OCI-LY7 (cell line): ENCODE measurements at regions not wholly inside any gene's neighbourhood (a gene's known extent, or its start where the extent isn't known, plus 50 kb on each side); places are given as distances from the start of the nearest gene placed in this dataset.
"Not testable (repeated sequence)": the region's sequence is repeated elsewhere in the genome, so short reads cannot be mapped to it uniquely, and the experiment has no call there.

Source experiments
- BruUV-seq: library from RNA; stranded (reverse); fragments of 400-500 nt; replicated peaks from 2 replicates; lab custom pipeline; 2021; lab: Mats Ljungman, UMichigan
- CTCF ChIA-PET: fragments of 300-600 bp; sonication (Branson Sonifier 250); formaldehyde crosslinking; loops from one replicate; lab custom pipeline; 2022; ENCODE audit warnings: antibody characterized with exemption; ENCODE audit not compliant: unreplicated experiment; lab: Charles Lee
- POLR2A ChIA-PET: fragments of 300-600 bp; sonication (Branson Sonifier 250); formaldehyde crosslinking; loops from one replicate; lab custom pipeline; 2022; ENCODE audit warnings: antibody characterized with exemption; lab: Charles Lee
- DNase-seq: peaks from one replicate; pipeline ENCODE4 v3.0.0-alpha.2; 2015; ENCODE audit warnings: low spot score
- H2AFZ ChIP-seq: fragments of 200-600 bp; sonication (generic), shearing (Covaris generic); 2 replicates; pipeline ENCODE4 v1.6.1; 2014; ENCODE audit warnings: mild to moderate bottlenecking, antibody characterized with exemption, low read length, moderate library complexity
- H3K27ac ChIP-seq: fragments of 200-600 bp; sonication (generic); 2 replicates; pipeline ENCODE4 v1.5.1; 2014; ENCODE audit warnings: mixed run types, low read depth, mild to moderate bottlenecking, moderate library complexity, low read length, inconsistent platforms; ENCODE audit not compliant: poor library complexity, severe bottlenecking
- H3K36me3 ChIP-seq: fragments of 200-600 bp; sonication (generic); 2 replicates; pipeline ENCODE4 v1.6.1; 2014; ENCODE audit warnings: mild to moderate bottlenecking, antibody characterized with exemption, low read length, moderate library complexity, mixed read lengths; ENCODE audit not compliant: insufficient read depth
- H3K4me1 ChIP-seq: fragments of 200-600 bp; sonication (generic); 2 replicates; pipeline ENCODE4 v1.5.1; 2014; ENCODE audit warnings: mild to moderate bottlenecking, low read length; ENCODE audit not compliant: insufficient read depth, poor library complexity, severe bottlenecking
- H3K4me2 ChIP-seq: fragments of 200-600 bp; sonication (generic); 2 replicates; pipeline ENCODE4 v1.6.1; 2014; ENCODE audit warnings: mild to moderate bottlenecking, low read length
- H3K4me3 ChIP-seq: fragments of 200-600 bp; sonication (generic); 2 replicates; pipeline ENCODE4 v1.5.1; 2014; ENCODE audit warnings: mild to moderate bottlenecking, low read depth, low read length; ENCODE audit not compliant: poor library complexity, severe bottlenecking
- H3K79me2 ChIP-seq: fragments of 200-600 bp; sonication (generic); 2 replicates; pipeline ENCODE4 v1.6.1; 2016; ENCODE audit warnings: low read depth, mild to moderate bottlenecking, low read length, moderate library complexity, mixed read lengths; ENCODE audit not compliant: insufficient read depth
- H3K9me2 ChIP-seq: fragments of 200-600 bp; sonication (generic); 2 replicates; pipeline ENCODE4 v1.6.1; 2016; ENCODE audit warnings: mild to moderate bottlenecking, low read length, mixed read lengths; ENCODE audit not compliant: insufficient read depth
- H3K9me3 ChIP-seq: fragments of 200-600 bp; sonication (generic); 2 replicates; pipeline ENCODE4 v1.6.1; 2014; ENCODE audit warnings: mild to moderate bottlenecking, mixed run types, low read length, mixed read lengths
- H4K20me1 ChIP-seq: fragments of 200-600 bp; sonication (generic); 2 replicates; pipeline ENCODE4 v1.6.1; 2014; ENCODE audit warnings: mild to moderate bottlenecking, antibody characterized with exemption, low read length, moderate library complexity, mixed read lengths; ENCODE audit not compliant: insufficient read depth
- EZH2phosphoT487 ChIP-seq: fragments of 200-600 bp; sonication (generic); IDR thresholded peaks from 2 replicates; pipeline ENCODE4 v1.6.1; 2018; ENCODE audit warnings: low read depth, borderline replicate concordance, mild to moderate bottlenecking, mixed run types, antibody characterized with exemption, low read length, moderate library complexity, mixed read lengths
- intact Hi-C: fragments of 100-400 bp; cut with micrococcal nuclease; formaldehyde crosslinking; loops from one replicate; pipeline ENCODE4 v1.10.0; 2022; ENCODE audit not compliant: unreplicated experiment
- TF ChIP-seq, protein P1 (sequence below): fragments of 200-600 bp; sonication (generic); conservative IDR thresholded peaks from 2 replicates; pipeline ENCODE4 v1.5.1; 2014; ENCODE audit warnings: mild to moderate bottlenecking, antibody characterized with exemption, low read length, moderate library complexity, mixed read lengths

DNA sequence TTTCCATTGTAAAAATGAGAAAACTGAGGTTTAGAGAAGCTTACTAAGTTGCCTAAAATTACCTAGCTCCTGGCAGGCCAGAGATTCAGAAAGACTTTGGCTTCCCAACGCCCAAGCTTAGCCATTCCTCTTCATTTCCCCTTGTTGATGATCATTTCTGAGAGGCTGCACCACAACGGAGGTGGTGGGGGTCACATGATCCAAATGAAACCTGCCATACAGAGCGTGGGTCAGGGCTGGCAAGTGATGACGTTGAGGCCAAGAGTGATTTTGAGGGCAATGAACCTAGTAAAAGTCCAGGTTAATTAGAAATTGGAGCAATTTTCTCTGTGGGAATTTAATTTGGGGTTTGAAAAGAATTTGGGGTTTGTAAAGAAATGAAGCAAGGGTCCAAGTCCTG lies 109.9 kb downstream of the TMEM182 start:
- Histone ChIP-seq H3K9me2 (no peaks in the 10 kb centered on the region), H3K79me2 (no peaks in the 10 kb centered on the region), H4K20me1 (no peaks in the 10 kb centered on the region), H3K36me3 (no peaks in the 10 kb centered on the region), H3K4me2 (no peak overlapping the region), H3K27ac (no peak overlapping the region), H3K9me3 (no peaks in the 10 kb centered on the region), H2AFZ (no peak overlapping the region), H3K4me3 (no peak overlapping the region), H3K4me1 (no peaks in the 10 kb centered on the region)
- TF ChIP-seq, protein P1, sequence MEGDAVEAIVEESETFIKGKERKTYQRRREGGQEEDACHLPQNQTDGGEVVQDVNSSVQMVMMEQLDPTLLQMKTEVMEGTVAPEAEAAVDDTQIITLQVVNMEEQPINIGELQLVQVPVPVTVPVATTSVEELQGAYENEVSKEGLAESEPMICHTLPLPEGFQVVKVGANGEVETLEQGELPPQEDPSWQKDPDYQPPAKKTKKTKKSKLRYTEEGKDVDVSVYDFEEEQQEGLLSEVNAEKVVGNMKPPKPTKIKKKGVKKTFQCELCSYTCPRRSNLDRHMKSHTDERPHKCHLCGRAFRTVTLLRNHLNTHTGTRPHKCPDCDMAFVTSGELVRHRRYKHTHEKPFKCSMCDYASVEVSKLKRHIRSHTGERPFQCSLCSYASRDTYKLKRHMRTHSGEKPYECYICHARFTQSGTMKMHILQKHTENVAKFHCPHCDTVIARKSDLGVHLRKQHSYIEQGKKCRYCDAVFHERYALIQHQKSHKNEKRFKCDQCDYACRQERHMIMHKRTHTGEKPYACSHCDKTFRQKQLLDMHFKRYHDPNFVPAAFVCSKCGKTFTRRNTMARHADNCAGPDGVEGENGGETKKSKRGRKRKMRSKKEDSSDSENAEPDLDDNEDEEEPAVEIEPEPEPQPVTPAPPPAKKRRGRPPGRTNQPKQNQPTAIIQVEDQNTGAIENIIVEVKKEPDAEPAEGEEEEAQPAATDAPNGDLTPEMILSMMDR = no peak
- TF ChIP-seq EZH2phosphoT487 = no peak
- CTCF ChIA-PET = no interaction called here
- intact Hi-C loops = no loop called here
- POLR2A ChIA-PET = no interaction called here
- no peak for DNase-seq
- BruUV-seq = no TSS peak

DNA sequence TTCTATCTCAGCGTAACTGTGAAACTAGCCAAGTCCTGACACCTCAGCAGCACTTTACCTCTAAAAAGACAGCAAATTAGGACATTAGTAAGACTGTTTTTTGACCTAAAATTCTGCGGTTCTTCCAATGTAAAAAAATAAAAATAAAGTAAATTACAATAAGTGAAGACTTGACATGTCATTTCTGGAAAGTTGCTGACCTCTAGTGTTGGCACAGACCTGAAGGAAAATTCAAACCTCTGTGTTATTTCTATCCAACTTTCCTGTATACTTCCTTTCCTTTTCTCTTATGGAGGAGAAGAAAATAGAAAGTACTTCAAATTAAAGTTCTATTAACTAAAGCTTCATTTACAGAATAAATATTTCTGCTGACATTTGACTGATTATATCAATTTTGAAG lies 110.6 kb downstream of the TMEM182 start:
- ChIA-PET CTCF (no interaction called here), POLR2A (interaction anchor here (0.8 kb wide), 1 partner anchor 10 kb away, joined by 3 read pairs; no protein-coding TSS in a partner anchor)
- DNase-seq = no peak
- Histone ChIP-seq H3K9me3 (no peaks in the 10 kb centered on the region), H3K36me3 (no peaks in the 10 kb centered on the region), H3K79me2 (no peaks in the 10 kb centered on the region), H2AFZ (no peak overlapping the region), H3K4me2 (no peak overlapping the region), H3K4me1 (no peaks in the 10 kb centered on the region), H4K20me1 (no peaks in the 10 kb centered on the region), H3K4me3 (no peak overlapping the region), H3K27ac (no peak overlapping the region), H3K9me2 (no peaks in the 10 kb centered on the region)
- TF ChIP-seq, protein P1 = peak; percentile 31
- TF ChIP-seq EZH2phosphoT487 = no peak
- BruUV-seq = no TSS peak
- intact Hi-C loops = no loop called here

DNA sequence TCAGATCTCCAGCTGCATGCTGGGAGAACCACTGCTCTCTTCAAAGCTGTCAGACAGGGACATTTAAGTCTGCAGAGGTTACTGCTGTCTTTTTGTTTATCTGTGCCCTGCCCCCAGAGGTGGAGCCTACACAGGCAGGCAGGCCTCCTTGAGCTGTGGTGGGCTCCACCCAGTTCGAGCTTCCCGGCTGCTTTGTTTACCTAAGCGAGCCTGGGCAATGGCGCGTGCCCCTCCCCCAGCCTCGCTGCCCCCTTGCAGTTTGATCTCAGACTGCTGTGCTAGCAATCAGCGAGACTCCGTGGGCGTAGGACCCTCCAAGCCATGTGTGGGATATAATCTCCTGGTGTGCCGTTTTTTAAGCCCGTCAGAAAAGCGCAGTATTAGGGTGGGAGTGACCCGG lies 117.7 kb downstream of the TMEM182 start:
- H3K4me1 ChIP-seq, CTCF ChIA-PET, BruUV-seq, H3K4me2 ChIP-seq, intact Hi-C loops, H3K9me3 ChIP-seq, DNase-seq, H3K36me3 ChIP-seq, POLR2A ChIA-PET, H2AFZ ChIP-seq, H3K4me3 ChIP-seq, H3K9me2 ChIP-seq, H4K20me1 ChIP-seq, H3K27ac ChIP-seq, H3K79me2 ChIP-seq: not testable (repeated sequence)
